ENCODE measurements at regions not wholly inside any gene's neighbourhood (a gene's known extent, or its start where the extent isn't known, plus 50 kb on each side); places are given as distances from the start of the nearest gene placed in this dataset.

- no peak overlapping the region for H3K9ac ChIP-seq (ENCODE audit: low read length)
- WGBS (ENCODE audit: extremely low coverage, insufficient coverage, low lambda C conversion rate), result no CpG with 5 or more reads among the region's 3 CpGs
- no peak for DNase-seq
These were observed 573.0 kb downstream of the FOXG1 start for GRCh38 chr14:29339494-29340172.

GRCh38 chr14:29348504-29348903 lies 579.1 kb downstream of the PRKD1 start:
- Histone ChIP-seq H3K79me1 (ENCODE audit: low read length) (no peaks in the 10 kb centered on the region), H3K4ac (ENCODE audit: low read depth, low read length) (no peak overlapping the region), H3K18ac (ENCODE audit: low read length) (no peak overlapping the region), H3K27me3 (ENCODE audit: insufficient read depth, low read length, poor library complexity) (no peaks in the 10 kb centered on the region), H3K27ac (ENCODE audit: low read depth, low read length) (no peak overlapping the region), H3K36me3 (ENCODE audit: control insufficient read depth, insufficient read depth, low read length) (no peaks in the 10 kb centered on the region), H3K9ac (ENCODE audit: low read length) (no peak overlapping the region), H3K56ac (ENCODE audit: low read length) (no peak overlapping the region), H2AK5ac (ENCODE audit: low read length) (no peak overlapping the region), H4K8ac (ENCODE audit: low read depth, low read length) (no peak overlapping the region), H2BK120ac (ENCODE audit: low read depth, low read length) (no peak overlapping the region), H3K23ac (ENCODE audit: low read length) (no peak overlapping the region), H3K79me2 (ENCODE audit: control insufficient read depth, insufficient read depth, low read length) (no peaks in the 10 kb centered on the region), H4K5ac (ENCODE audit: low read length) (no peak overlapping the region), H3K4me2 (ENCODE audit: low read length) (no peak overlapping the region), H2BK5ac (ENCODE audit: low read length) (no peak overlapping the region), H3K4me3 (ENCODE audit: low read length) (no peak overlapping the region), H3K4me1 (ENCODE audit: control insufficient read depth, low read depth, low read length) (no peaks in the 10 kb centered on the region), H2BK15ac (replicated peaks; ENCODE audit: low read depth) (no peak overlapping the region)
- no CpG with 5 or more reads among the region's 1 CpG for WGBS (ENCODE audit: extremely low coverage, insufficient coverage, low lambda C conversion rate)
- DNase-seq, result no peak

More at GRCh38 chr14:29339494-29340172, 573.0 kb downstream of the FOXG1 start:
- H3K4me3 ChIP-seq (ENCODE audit: low read length), result no peak overlapping the region
- no peak overlapping the region for H2BK5ac ChIP-seq (ENCODE audit: low read length)
- no peak overlapping the region for H3K23ac ChIP-seq (ENCODE audit: low read length)
- H3K79me1 ChIP-seq (ENCODE audit: low read length), result no peaks in the 10 kb centered on the region
- no peak overlapping the region for H2BK15ac ChIP-seq (replicated peaks; ENCODE audit: low read depth)
- no peaks in the 10 kb centered on the region for H3K36me3 ChIP-seq (ENCODE audit: control insufficient read depth, insufficient read depth, low read length)
- no peak overlapping the region for H2BK120ac ChIP-seq (ENCODE audit: low read depth, low read length)
- no peak overlapping the region for H4K8ac ChIP-seq (ENCODE audit: low read depth, low read length)
- H3K27me3 ChIP-seq (ENCODE audit: insufficient read depth, low read length, poor library complexity), result no peaks in the 10 kb centered on the region
- H3K18ac ChIP-seq (ENCODE audit: low read length), result no peak overlapping the region
- H3K27ac ChIP-seq (ENCODE audit: low read depth, low read length), result no peak overlapping the region
- no peak overlapping the region for H4K5ac ChIP-seq (ENCODE audit: low read length)
- H3K4ac ChIP-seq (ENCODE audit: low read depth, low read length), result no peak overlapping the region
- H2AK5ac ChIP-seq (ENCODE audit: low read length), result no peak overlapping the region
- H3K56ac ChIP-seq (ENCODE audit: low read length), result no peak overlapping the region
- no peak overlapping the region for H3K4me2 ChIP-seq (ENCODE audit: low read length)
- H3K4me1 ChIP-seq (ENCODE audit: control insufficient read depth, low read depth, low read length), result no peaks in the 10 kb centered on the region
- H3K79me2 ChIP-seq (ENCODE audit: control insufficient read depth, insufficient read depth, low read length), result no peaks in the 10 kb centered on the region

DNA sequence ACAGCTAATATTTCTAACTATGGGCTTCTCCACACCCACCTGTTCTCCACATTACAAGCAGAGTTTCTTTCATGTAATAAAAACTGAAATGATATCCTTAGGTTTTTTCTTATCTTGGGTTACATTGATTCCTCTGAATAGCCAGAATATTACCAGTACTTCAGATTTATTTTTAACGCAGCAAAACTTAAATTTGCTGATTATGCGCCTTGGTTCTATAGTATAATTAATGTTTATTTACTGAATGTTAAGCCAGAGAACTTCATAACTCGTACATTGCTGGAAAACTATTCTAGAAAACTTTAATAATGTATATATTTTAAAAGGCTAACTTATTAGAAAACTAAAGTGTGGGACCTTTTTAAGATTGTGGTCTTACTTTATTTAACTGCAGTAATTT lies 577.2 kb downstream of the PRKD1 start:
- H3K27me3 ChIP-seq (ENCODE audit: insufficient read depth, low read length, poor library complexity), result no peaks in the 10 kb centered on the region
- no peak overlapping the region for H3K56ac ChIP-seq (ENCODE audit: low read length)
- H3K23ac ChIP-seq (ENCODE audit: low read length), result no peak overlapping the region
- no peaks in the 10 kb centered on the region for H3K79me1 ChIP-seq (ENCODE audit: low read length)
- H2BK120ac ChIP-seq (ENCODE audit: low read depth, low read length), result no peak overlapping the region
- H3K4me3 ChIP-seq (ENCODE audit: low read length), result no peak overlapping the region
- H4K5ac ChIP-seq (ENCODE audit: low read length), result no peak overlapping the region
- WGBS (ENCODE audit: extremely low coverage, insufficient coverage, low lambda C conversion rate), result no CpG with 5 or more reads among the region's 3 CpGs
- H3K27ac ChIP-seq (ENCODE audit: low read depth, low read length), result no peak overlapping the region
- H4K8ac ChIP-seq (ENCODE audit: low read depth, low read length), result no peak overlapping the region
- DNase-seq, result no peak
- no peak overlapping the region for H3K18ac ChIP-seq (ENCODE audit: low read length)
- no peak overlapping the region for H3K4me2 ChIP-seq (ENCODE audit: low read length)
- no peak overlapping the region for H2BK15ac ChIP-seq (replicated peaks; ENCODE audit: low read depth)
- no peak overlapping the region for H2AK5ac ChIP-seq (ENCODE audit: low read length)
- H3K4ac ChIP-seq (ENCODE audit: low read depth, low read length), result no peak overlapping the region
- H3K9ac ChIP-seq (ENCODE audit: low read length), result no peak overlapping the region
- no peaks in the 10 kb centered on the region for H3K79me2 ChIP-seq (ENCODE audit: control insufficient read depth, insufficient read depth, low read length)
- no peaks in the 10 kb centered on the region for H3K36me3 ChIP-seq (ENCODE audit: control insufficient read depth, insufficient read depth, low read length)
- no peaks in the 10 kb centered on the region for H3K4me1 ChIP-seq (ENCODE audit: control insufficient read depth, low read depth, low read length)
- no peak overlapping the region for H2BK5ac ChIP-seq (ENCODE audit: low read length)

DNA sequence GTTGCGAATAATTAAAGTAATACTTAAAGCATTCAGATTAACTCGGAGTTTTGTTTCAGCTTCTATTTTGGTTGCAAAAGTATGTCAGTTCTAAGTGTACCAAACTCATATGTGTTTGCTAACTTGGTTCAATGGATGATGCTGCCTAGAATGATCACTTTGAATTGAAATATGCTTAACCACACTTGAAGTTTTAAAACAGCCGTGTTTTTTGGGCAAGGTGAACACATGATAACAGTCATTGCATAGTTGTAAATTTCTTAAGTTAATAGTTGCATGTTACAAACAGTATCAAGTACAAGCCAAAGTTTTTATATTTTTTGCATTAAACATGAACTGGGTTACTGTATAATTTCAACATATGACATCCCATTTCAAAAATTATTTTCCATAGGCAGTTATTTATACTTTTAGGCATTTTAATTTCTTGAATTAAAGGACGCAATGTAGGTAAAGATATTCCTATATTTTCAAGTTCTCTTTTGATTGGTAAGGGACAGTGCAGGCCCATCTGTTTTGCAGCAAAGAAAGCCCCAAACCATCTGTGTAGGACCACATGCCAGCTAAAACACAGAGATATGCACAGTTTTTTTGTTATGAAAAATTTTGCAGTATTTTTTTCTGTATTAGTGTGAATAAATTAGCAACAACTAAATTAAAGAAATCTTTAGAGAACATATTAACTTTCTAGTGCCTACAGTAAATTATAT lies 575.5 kb downstream of the PRKD1 start:
- H3K27me3 ChIP-seq (ENCODE audit: insufficient read depth, low read length, poor library complexity), result no peaks in the 10 kb centered on the region
- no peak for DNase-seq
- no peak overlapping the region for H2BK5ac ChIP-seq (ENCODE audit: low read length)
- H4K5ac ChIP-seq (ENCODE audit: low read length), result no peak overlapping the region
- no peak overlapping the region for H2BK120ac ChIP-seq (ENCODE audit: low read depth, low read length)
- H3K4me2 ChIP-seq (ENCODE audit: low read length), result no peak overlapping the region
- H2BK15ac ChIP-seq (replicated peaks; ENCODE audit: low read depth), result no peak overlapping the region
- H3K79me2 ChIP-seq (ENCODE audit: control insufficient read depth, insufficient read depth, low read length), result no peaks in the 10 kb centered on the region
- no peak overlapping the region for H3K9ac ChIP-seq (ENCODE audit: low read length)
- H3K4me3 ChIP-seq (ENCODE audit: low read length), result no peak overlapping the region
- no peak overlapping the region for H3K4ac ChIP-seq (ENCODE audit: low read depth, low read length)
- no peaks in the 10 kb centered on the region for H3K4me1 ChIP-seq (ENCODE audit: control insufficient read depth, low read depth, low read length)
- no peak overlapping the region for H4K8ac ChIP-seq (ENCODE audit: low read depth, low read length)
- no peak overlapping the region for H2AK5ac ChIP-seq (ENCODE audit: low read length)
- H3K56ac ChIP-seq (ENCODE audit: low read length), result no peak overlapping the region
- no peaks in the 10 kb centered on the region for H3K36me3 ChIP-seq (ENCODE audit: control insufficient read depth, insufficient read depth, low read length)
- no CpG with 5 or more reads among the region's 4 CpGs for WGBS (ENCODE audit: extremely low coverage, insufficient coverage, low lambda C conversion rate)
- no peak overlapping the region for H3K27ac ChIP-seq (ENCODE audit: low read depth, low read length)
- H3K18ac ChIP-seq (ENCODE audit: low read length), result no peak overlapping the region
- H3K23ac ChIP-seq (ENCODE audit: low read length), result no peak overlapping the region
- H3K79me1 ChIP-seq (ENCODE audit: low read length), result no peaks in the 10 kb centered on the region

DNA sequence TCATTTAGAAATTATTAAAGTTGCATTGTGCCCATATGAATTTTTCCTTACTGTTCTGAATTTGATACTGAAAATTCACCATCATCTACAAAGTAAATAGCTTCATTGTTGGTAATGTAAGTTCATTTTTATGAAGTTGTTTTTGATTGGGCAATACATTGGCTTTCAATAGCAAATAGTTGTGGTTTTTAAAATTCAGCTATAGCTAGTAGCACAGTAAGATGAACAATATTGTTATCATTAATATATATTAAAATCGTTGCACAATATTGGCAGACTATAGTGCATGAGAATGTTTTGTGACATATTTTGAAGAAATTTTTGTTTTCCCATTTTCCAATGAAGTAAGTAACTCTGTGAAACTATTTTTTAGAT lies 575.0 kb downstream of the PRKD1 start:
- Histone ChIP-seq H3K79me1 (ENCODE audit: low read length) (no peaks in the 10 kb centered on the region), H3K27me3 (ENCODE audit: insufficient read depth, low read length, poor library complexity) (no peaks in the 10 kb centered on the region), H3K9ac (ENCODE audit: low read length) (no peak overlapping the region), H3K4ac (ENCODE audit: low read depth, low read length) (no peak overlapping the region), H4K5ac (ENCODE audit: low read length) (no peak overlapping the region), H3K56ac (ENCODE audit: low read length) (no peak overlapping the region), H3K4me3 (ENCODE audit: low read length) (no peak overlapping the region), H3K23ac (ENCODE audit: low read length) (no peak overlapping the region), H2BK15ac (replicated peaks; ENCODE audit: low read depth) (no peak overlapping the region), H3K4me1 (ENCODE audit: control insufficient read depth, low read depth, low read length) (no peaks in the 10 kb centered on the region), H2AK5ac (ENCODE audit: low read length) (no peak overlapping the region), H3K79me2 (ENCODE audit: control insufficient read depth, insufficient read depth, low read length) (no peaks in the 10 kb centered on the region), H4K8ac (ENCODE audit: low read depth, low read length) (no peak overlapping the region), H2BK120ac (ENCODE audit: low read depth, low read length) (no peak overlapping the region), H3K36me3 (ENCODE audit: control insufficient read depth, insufficient read depth, low read length) (no peaks in the 10 kb centered on the region), H3K18ac (ENCODE audit: low read length) (no peak overlapping the region), H3K4me2 (ENCODE audit: low read length) (no peak overlapping the region), H2BK5ac (ENCODE audit: low read length) (no peak overlapping the region), H3K27ac (ENCODE audit: low read depth, low read length) (no peak overlapping the region)
- no CpG with 5 or more reads among the region's 1 CpG for WGBS (ENCODE audit: extremely low coverage, insufficient coverage, low lambda C conversion rate)
- DNase-seq, result no peak

Measured in mesendoderm (in vitro differentiated cells).